ENCODE measurements at regions not wholly inside any gene's neighbourhood (a gene's known extent, or its start where the extent isn't known, plus 50 kb on each side); places are given as distances from the start of the nearest gene placed in this dataset.

DNA sequence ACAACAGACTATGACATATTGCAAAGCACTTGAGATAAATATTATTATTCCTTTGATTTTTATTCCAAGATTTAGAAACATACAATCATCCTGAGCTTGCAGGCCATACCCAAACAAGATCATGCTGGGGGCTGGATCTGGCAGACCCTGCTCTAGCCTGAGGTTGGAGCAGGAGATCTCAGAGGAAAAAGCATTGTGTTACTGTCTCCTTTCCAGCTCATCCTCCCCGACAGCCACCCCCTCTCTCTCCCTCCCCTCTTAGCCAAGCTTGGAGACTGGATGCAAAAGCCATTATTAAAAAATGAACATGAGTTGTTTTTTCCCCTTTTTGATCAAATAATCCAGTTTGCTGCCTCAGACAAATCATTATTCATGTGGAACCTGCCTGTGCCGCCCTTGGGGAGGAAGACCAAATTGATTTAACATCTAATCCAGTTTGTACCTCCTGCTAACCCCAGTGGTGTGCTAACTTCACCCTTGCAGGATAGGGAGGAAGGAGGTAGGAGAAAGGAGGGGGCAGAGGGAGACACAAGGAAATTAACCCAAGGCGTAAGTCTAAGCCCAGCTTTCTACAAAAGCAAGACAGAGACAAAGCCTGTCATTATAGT, 565.8 kb upstream of the TBX3 start:
- TF ChIP-seq, protein P1, sequence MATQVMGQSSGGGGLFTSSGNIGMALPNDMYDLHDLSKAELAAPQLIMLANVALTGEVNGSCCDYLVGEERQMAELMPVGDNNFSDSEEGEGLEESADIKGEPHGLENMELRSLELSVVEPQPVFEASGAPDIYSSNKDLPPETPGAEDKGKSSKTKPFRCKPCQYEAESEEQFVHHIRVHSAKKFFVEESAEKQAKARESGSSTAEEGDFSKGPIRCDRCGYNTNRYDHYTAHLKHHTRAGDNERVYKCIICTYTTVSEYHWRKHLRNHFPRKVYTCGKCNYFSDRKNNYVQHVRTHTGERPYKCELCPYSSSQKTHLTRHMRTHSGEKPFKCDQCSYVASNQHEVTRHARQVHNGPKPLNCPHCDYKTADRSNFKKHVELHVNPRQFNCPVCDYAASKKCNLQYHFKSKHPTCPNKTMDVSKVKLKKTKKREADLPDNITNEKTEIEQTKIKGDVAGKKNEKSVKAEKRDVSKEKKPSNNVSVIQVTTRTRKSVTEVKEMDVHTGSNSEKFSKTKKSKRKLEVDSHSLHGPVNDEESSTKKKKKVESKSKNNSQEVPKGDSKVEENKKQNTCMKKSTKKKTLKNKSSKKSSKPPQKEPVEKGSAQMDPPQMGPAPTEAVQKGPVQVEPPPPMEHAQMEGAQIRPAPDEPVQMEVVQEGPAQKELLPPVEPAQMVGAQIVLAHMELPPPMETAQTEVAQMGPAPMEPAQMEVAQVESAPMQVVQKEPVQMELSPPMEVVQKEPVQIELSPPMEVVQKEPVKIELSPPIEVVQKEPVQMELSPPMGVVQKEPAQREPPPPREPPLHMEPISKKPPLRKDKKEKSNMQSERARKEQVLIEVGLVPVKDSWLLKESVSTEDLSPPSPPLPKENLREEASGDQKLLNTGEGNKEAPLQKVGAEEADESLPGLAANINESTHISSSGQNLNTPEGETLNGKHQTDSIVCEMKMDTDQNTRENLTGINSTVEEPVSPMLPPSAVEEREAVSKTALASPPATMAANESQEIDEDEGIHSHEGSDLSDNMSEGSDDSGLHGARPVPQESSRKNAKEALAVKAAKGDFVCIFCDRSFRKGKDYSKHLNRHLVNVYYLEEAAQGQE (IDR thresholded peaks at IDR 0.05; ENCODE audit: low read depth) = no peak
- TF ChIP-seq FOXM1 (IDR thresholded peaks at IDR 0.05; ENCODE audit: borderline replicate concordance, low read depth) (no peak), ZBTB7A (IDR thresholded peaks at IDR 0.05; ENCODE audit: low read depth) (no peak), NFIC (IDR thresholded peaks at IDR 0.05) (no peak), CEBPB (IDR thresholded peaks at IDR 0.05) (no peak), RAD21 (IDR thresholded peaks at IDR 0.05; ENCODE audit: low read depth) (no peak)
- TF ChIP-seq, protein P2, sequence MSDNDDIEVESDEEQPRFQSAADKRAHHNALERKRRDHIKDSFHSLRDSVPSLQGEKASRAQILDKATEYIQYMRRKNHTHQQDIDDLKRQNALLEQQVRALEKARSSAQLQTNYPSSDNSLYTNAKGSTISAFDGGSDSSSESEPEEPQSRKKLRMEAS (IDR thresholded peaks at IDR 0.05) = no peak
- TF ChIP-seq, protein P3, sequence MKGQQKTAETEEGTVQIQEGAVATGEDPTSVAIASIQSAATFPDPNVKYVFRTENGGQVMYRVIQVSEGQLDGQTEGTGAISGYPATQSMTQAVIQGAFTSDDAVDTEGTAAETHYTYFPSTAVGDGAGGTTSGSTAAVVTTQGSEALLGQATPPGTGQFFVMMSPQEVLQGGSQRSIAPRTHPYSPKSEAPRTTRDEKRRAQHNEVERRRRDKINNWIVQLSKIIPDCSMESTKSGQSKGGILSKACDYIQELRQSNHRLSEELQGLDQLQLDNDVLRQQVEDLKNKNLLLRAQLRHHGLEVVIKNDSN (IDR thresholded peaks at IDR 0.05) = no peak

DNA sequence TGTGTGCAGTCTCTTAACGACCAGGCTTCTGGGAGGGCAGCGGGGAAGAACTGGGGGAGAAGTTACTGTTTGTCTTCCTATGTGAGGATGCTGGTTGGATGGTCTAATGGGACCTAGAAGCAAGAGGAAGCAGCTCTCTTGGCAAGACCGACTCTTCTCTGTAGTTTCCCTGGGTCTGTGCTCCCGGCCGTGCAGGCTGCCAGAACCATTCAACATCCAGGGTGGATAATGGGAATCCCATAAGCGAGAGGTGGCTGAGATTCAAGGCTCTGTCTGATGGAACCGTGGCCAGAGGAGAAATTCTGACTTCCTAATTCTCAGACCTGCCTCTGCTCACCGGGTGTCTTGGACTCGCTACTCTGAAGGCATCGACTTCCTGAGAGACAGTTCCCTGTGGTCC, 561.0 kb upstream of the TBX3 start:
- TF ChIP-seq EGR1 (IDR thresholded peaks at IDR 0.05) = no peak
- TF ChIP-seq, protein P3 (IDR thresholded peaks at IDR 0.05) = no peak
- no peak for TF ChIP-seq EP300 (IDR thresholded peaks at IDR 0.05; ENCODE audit: borderline replicate concordance)

DNA sequence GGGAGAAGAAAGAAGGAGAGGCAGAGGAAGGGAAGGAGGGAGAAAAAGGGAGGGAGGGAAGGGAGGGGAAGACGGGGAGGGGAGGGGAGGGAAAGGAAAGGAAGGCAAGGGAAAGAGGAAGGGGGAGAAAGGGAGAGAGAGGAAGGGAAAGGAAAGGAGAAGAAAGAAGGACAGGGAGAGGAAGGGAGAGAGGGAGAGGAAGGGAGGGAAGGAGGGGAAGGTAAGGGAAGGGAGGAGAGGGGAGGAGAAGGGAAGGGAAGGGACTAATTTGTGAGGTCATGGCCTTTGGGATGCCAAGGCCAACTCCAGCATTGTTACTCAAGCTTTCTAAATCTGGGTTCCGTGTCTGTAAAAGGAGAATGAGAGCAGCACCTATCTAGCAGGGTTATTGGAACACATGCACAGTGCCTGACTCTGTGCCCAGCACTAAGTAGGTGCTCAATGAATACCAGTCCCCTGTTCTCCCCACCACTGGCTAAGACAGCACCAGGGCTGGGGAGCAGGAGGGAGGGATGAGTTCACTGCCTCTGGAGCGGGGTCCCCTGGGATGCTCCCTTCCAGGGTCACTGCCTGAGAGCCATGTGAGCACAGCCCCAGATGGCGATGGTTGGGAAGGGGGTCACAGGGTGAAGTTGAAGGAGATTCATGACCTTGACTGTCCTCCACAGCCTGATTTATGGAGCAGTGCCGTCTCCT, 560.1 kb upstream of the TBX3 start:
- TF ChIP-seq CREB1 (IDR thresholded peaks at IDR 0.05; ENCODE audit: low read depth) (no peak), EP300 (IDR thresholded peaks at IDR 0.05; ENCODE audit: borderline replicate concordance) (no peak), EGR1 (IDR thresholded peaks at IDR 0.05) (no peak), YY1 (IDR thresholded peaks at IDR 0.05; ENCODE audit: low read depth) (no peak)

DNA sequence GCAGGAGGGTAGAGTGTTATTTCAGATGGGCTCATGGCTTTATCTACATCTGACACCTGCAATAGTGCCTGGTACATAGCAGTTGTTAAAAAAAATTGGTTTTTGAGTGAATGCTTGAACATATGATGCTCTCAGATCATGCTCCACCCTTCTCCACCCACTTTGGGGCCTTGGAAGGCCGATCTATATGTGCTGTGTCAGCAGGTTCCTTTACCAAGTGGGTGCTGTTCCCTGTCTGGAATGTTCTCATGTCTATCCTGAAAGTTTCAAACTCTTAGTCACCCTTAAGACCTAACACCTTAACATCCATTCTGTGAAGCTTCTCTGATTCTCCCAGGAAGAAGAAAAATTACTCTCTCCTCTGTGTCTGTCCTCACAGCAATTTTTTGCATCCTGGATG, 556.3 kb upstream of the TBX3 start:
- no peak for TF ChIP-seq ZBTB7A (IDR thresholded peaks at IDR 0.05; ENCODE audit: low read depth)
- TF ChIP-seq TAF1 (IDR thresholded peaks at IDR 0.05; ENCODE audit: low read depth) = no peak
- TF ChIP-seq, protein P3 (IDR thresholded peaks at IDR 0.05) = no peak
- TF ChIP-seq EP300 (IDR thresholded peaks at IDR 0.05; ENCODE audit: borderline replicate concordance) = no peak
- no peak for TF ChIP-seq NFIC (IDR thresholded peaks at IDR 0.05)
- no peak for TF ChIP-seq YY1 (IDR thresholded peaks at IDR 0.05; ENCODE audit: low read depth)
- no peak for TF ChIP-seq TEAD4 (IDR thresholded peaks at IDR 0.05)
- no peak for TF ChIP-seq RAD21 (IDR thresholded peaks at IDR 0.05; ENCODE audit: low read depth)
- TF ChIP-seq, protein P1 (IDR thresholded peaks at IDR 0.05; ENCODE audit: low read depth) = no peak
- TF ChIP-seq TCF12 (IDR thresholded peaks at IDR 0.05; ENCODE audit: low read depth) = no peak

DNA sequence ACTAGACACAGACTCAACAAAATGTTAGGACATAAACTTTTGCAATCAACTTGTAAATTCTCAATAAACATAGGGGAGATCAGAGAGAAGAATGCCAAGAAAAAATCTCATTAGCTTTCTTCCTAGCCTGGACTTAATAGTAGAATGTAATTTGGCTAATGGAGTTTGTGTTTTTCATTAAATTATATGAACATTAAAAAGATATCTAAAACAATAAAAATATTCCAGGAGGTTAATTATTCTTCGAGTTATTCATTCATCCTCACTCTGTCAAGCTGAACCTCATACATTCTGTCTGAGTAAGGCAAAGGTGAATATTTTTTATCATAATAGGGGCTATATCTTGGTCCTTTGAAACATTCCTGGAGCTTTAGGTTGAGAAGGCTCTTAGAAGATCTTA, 551.9 kb upstream of the TBX3 start:
- TF ChIP-seq, protein P3 (IDR thresholded peaks at IDR 0.05) = no peak
- TF ChIP-seq TCF12 (IDR thresholded peaks at IDR 0.05; ENCODE audit: low read depth) (no peak), NFIC (IDR thresholded peaks at IDR 0.05) (no peak), EGR1 (IDR thresholded peaks at IDR 0.05) (no peak), CREB1 (IDR thresholded peaks at IDR 0.05; ENCODE audit: low read depth) (no peak), ZBTB7A (IDR thresholded peaks at IDR 0.05; ENCODE audit: low read depth) (no peak), EP300 (IDR thresholded peaks at IDR 0.05; ENCODE audit: borderline replicate concordance) (no peak), CEBPB (IDR thresholded peaks at IDR 0.05) (no peak), TAF1 (IDR thresholded peaks at IDR 0.05; ENCODE audit: low read depth) (no peak), TEAD4 (IDR thresholded peaks at IDR 0.05) (no peak), FOXM1 (IDR thresholded peaks at IDR 0.05; ENCODE audit: borderline replicate concordance, low read depth) (no peak)
- TF ChIP-seq, protein P1 (IDR thresholded peaks at IDR 0.05; ENCODE audit: low read depth) = no peak
- TF ChIP-seq, protein P2 (IDR thresholded peaks at IDR 0.05) = no peak
